ENCODE measurements at regions not wholly inside any gene's neighbourhood (a gene's known extent, or its start where the extent isn't known, plus 50 kb on each side); places are given as distances from the start of the nearest gene placed in this dataset.

DNA sequence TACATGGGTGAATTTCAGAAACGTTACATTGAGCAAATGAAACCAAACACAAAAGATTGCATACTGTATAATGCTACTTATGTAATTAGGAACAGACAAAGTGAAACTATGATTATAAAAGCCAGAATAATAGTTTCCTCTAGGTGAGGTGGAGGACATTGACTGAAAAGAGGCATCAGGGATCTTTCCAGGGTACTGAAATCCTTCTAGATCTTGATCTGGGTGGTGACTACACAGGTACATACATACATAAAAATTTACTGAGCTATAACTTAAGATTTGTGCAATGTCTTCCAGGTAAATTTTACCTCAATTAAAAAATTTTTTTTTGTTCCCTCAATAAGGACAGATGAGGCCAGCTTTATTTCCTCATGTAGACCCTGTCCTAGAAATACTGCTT lies 665.6 kb upstream of the UBE2E2 start (continued):
- TF ChIP-seq ZNF274 (IDR thresholded peaks at IDR 0.05; ENCODE audit: borderline replicate concordance, extremely low read depth, low read length), result no peak
- TF ChIP-seq JUND (IDR thresholded peaks at IDR 0.05; ENCODE audit: low read length), result no peak
- no peak for TF ChIP-seq CHD2 (IDR thresholded peaks at IDR 0.05; ENCODE audit: low read length)
- TF ChIP-seq GTF2F1 (IDR thresholded peaks at IDR 0.05; ENCODE audit: borderline replicate concordance, low read depth, low read length), result no peak
- TF ChIP-seq NANOG (IDR thresholded peaks at IDR 0.05; ENCODE audit: insufficient read depth, low read depth, low read length, poor library complexity, severe bottlenecking), result no peak

All from H1 (cell line).